ENCODE measurements at regions not wholly inside any gene's neighbourhood (a gene's known extent, or its start where the extent isn't known, plus 50 kb on each side); places are given as distances from the start of the nearest gene placed in this dataset.

DNA sequence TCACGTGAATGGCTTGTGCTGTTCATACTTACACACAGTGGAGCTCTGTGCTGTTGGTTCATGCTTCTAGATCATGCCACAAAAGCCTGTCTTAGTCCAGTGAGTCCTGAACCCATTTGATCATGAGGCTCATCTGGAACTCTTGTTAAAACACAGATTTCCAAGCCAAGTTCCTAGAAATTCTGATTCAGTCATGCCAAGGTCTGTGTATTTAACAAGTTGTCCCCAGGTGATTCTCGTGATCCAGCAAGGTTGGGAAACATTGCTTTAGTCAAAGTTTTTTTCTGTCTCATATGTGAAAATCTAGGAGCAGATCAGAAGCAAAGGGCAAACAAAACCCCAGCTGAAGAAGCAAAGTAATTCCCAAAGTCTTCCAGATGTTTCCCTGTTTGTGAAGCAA is 112.5 kb upstream of the GAS1 start:
- TF ChIP-seq, protein P1, sequence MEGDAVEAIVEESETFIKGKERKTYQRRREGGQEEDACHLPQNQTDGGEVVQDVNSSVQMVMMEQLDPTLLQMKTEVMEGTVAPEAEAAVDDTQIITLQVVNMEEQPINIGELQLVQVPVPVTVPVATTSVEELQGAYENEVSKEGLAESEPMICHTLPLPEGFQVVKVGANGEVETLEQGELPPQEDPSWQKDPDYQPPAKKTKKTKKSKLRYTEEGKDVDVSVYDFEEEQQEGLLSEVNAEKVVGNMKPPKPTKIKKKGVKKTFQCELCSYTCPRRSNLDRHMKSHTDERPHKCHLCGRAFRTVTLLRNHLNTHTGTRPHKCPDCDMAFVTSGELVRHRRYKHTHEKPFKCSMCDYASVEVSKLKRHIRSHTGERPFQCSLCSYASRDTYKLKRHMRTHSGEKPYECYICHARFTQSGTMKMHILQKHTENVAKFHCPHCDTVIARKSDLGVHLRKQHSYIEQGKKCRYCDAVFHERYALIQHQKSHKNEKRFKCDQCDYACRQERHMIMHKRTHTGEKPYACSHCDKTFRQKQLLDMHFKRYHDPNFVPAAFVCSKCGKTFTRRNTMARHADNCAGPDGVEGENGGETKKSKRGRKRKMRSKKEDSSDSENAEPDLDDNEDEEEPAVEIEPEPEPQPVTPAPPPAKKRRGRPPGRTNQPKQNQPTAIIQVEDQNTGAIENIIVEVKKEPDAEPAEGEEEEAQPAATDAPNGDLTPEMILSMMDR (conservative IDR thresholded peaks at IDR 0.05; ENCODE audit: low read depth, low read length): no peak
- no peak for TF ChIP-seq EZH2phosphoT487 (IDR thresholded peaks at IDR 0.05; ENCODE audit: borderline replicate concordance, low read length)

All from PC-3 (cell line).